Stimulated activated effector memory CD8-positive, alpha-beta T cell treated with anti-CD3 and anti-CD28 coated beads, Interleukin-12 subunit alpha, Interleukin-12 subunit beta, amount 100 ng/mL, for 72 hours (primary cell): ENCODE measurements at regions not wholly inside any gene's neighbourhood (a gene's known extent, or its start where the extent isn't known, plus 50 kb on each side); places are given as distances from the start of the nearest gene placed in this dataset.

Experiments used
- ATAC-seq: fragments of 150-1000 bp; cut with Tn5 transposase; 2 replicates; pipeline ENCODE4 v1.10.0; 2021
- DNase-seq, 2 donors: peaks; one replicate each; pipeline ENCODE4 v3.0.0; 2021 to 2022; ENCODE audit warnings: low spot score in 2 of 2
- H3K27ac Mint-ChIP-seq: one replicate; pipeline ENCODE4 v1.8.0; 2022; ENCODE audit warnings: mild to moderate bottlenecking, mixed read lengths
- H3K36me3 Mint-ChIP-seq: one replicate; pipeline ENCODE4 v1.8.0; 2022; ENCODE audit warnings: mild to moderate bottlenecking, mixed read lengths
- H3K4me1 Mint-ChIP-seq: one replicate; pipeline ENCODE4 v1.8.0; 2022; ENCODE audit warnings: mixed read lengths
- H3K4me3 Mint-ChIP-seq: one replicate; pipeline ENCODE4 v1.8.0; 2022; ENCODE audit warnings: mild to moderate bottlenecking, mixed read lengths
- H3K9me3 Mint-ChIP-seq: one replicate; pipeline ENCODE4 v1.8.0; 2022; ENCODE audit warnings: mixed read lengths

DNA sequence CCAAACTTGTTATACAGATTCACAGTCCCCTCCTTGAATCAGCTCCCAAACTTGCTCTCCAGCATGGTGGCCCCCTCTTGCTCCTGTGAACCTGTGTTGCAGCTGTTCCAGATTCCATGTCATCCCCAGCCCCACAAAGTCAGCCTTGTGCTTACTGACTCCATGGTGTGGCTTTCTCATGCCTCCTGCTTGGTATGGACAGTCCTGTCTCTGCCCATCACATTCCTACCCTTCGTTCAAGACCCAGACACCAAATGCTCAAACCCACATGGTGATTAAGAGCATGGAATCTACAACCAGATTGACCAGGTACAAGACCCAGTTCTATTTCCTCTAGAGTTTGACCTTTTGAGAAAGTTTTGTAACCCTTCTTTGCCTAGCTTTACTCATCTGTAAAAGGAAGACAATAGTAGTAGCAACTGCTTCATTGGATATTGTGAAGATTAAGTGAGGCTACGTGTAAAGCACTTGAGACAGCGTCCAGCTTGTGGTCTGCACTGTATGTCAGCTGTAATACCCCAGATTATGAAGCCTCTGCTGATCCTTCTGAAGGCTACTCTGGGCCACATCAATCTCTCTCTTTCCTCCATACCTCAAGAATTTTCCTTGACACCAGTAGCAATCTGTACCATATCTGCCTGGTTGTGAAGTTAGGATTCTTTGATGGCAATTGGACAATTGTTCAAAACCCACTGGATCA is 146.4 kb upstream of the HAAO start:
- Mint-ChIP-seq H3K9me3 (no peaks in the 10 kb centered on the region), H3K4me1 (peaks cover 2% of the 10 kb centered on the region), H3K36me3 (no peaks in the 10 kb centered on the region), H3K27ac (no peak overlapping the region), H3K4me3 (no peak overlapping the region)
- DNase-seq (no peak), ATAC-seq (no peak)

DNA sequence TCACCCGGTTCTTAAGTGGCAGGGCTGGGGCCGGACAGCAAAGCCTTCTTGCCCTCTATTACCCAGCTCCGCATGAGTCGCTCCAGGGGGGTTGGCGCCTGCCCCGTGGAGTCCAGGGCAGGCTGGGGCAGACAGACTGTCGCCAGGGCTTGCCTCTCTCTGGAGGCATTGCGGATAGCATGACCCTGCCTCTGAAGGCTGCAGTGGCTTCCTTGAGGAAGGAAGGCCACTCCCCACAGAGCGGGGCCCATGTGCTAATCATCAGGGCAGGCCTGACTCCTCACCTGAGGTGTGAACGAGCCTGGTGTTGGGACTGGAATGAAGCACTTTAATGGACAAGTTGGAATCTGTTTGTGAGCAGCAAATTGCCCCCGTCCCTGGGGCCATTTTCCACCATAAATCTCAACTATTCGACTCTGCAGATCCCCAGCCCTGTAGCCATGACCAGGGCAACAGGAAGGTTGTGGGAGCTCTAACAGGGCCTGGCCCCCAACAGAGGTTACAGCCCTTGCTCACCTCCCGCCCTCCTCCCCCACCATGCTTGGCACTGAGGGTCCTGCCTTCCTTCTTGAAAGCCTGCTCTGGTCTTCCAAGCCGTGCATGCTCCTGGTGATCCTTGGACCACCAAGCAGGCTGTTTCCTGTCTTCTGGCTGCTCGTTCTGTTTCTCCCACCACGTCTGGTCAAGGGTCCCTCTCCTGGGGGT is 144.9 kb upstream of the HAAO start:
- no peaks in the 10 kb centered on the region for H3K36me3 Mint-ChIP-seq
- H3K27ac Mint-ChIP-seq = no peak overlapping the region
- H3K4me1 Mint-ChIP-seq = peaks cover 5% of the 10 kb centered on the region
- no peak for DNase-seq
- no peak overlapping the region for H3K4me3 Mint-ChIP-seq
- H3K9me3 Mint-ChIP-seq = no peaks in the 10 kb centered on the region
- no peak for ATAC-seq

DNA sequence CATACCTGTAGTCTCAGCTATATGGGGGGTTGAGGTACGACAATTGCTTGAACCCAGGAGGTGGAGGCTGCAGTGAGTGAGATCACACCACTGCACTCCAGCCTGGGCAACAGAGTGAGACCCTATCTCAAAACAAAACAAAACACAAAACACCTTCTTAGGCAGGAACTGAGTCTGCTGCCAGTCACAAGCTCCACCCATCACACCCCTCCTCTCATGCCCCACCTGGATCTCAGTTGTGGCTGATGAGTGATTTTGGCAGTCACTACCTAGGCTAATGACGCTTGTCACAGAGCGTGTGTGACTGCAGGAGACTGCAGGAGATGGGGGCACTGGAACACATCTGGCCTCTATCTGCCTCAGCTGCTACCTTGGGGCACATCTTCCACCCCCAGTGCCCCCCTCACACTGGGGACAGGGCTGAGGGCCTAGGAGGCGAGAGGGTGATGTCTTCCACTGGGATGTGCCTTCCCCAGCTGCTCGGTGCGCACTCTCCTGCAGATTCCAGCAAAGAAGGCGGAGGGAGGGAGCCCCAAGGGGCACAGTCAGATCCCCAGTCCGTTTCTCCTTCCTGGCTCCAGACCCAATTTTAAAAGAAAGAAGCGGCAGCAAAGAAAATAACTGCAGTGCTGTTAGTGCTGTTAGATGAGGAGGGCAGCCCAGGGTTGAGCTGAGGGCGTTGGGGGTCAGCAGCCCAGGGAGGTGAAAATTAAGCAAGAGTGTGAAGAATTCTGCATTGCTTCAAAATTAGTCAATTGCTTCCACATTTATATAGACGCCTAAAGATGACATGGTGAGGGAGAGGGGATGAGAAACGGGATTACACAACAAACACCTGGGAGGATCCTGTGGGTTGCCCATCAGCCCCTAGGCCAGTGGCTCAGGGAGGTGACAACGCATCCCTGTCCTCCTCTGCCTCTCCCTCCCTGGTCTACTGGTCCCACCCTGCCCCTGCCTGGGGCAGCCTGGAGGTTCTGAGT is 143.6 kb upstream of the HAAO start:
- no peak overlapping the region for H3K4me3 Mint-ChIP-seq
- H3K27ac Mint-ChIP-seq = no peak overlapping the region
- ATAC-seq (peak; percentile 70), DNase-seq (no peak)
- H3K4me1 Mint-ChIP-seq = peaks cover 5% of the 10 kb centered on the region
- H3K9me3 Mint-ChIP-seq = no peaks in the 10 kb centered on the region
- no peaks in the 10 kb centered on the region for H3K36me3 Mint-ChIP-seq

- Mint-ChIP-seq H3K4me3 (no peak overlapping the region), H3K36me3 (no peaks in the 10 kb centered on the region), H3K9me3 (no peaks in the 10 kb centered on the region), H3K27ac (no peak overlapping the region), H3K4me1 (peaks cover 5% of the 10 kb centered on the region)
- ATAC-seq = no peak
- no peak for DNase-seq
These were observed 142.3 kb upstream of the HAAO start for GRCh38 chr2:42934580-42935186.

DNA sequence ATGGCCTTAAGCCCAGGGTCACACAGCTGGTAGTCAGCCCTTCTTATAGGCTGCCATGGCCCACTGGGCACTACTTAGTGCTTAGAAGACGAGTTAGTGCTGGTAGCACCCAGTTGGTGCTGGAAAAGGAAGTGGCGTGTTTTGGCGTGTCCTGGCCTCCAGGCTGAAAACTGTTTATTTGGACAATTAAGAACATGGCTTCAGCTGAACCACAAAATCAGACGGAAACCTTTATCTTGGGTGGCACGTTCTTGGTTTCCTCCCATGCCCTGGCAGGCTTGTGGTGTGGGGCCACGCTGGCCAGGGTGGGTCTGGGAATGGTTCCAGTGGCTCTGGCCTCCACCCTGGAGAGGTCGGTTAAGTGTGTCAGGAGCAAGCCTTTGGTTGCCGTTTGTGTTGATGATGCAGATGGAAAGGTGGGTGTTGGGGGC is 141.5 kb upstream of the HAAO start:
- DNase-seq (no peak), ATAC-seq (no peak)
- Mint-ChIP-seq H3K4me1 (peaks cover 5% of the 10 kb centered on the region), H3K27ac (no peak overlapping the region), H3K36me3 (no peaks in the 10 kb centered on the region), H3K4me3 (no peak overlapping the region), H3K9me3 (no peaks in the 10 kb centered on the region)

GRCh38 chr2:42932271-42933151 is 140.1 kb upstream of the HAAO start:
- H3K27ac Mint-ChIP-seq = no peak overlapping the region
- H3K36me3 Mint-ChIP-seq = no peaks in the 10 kb centered on the region
- H3K4me1 Mint-ChIP-seq = peaks cover 5% of the 10 kb centered on the region
- ATAC-seq (no peak), DNase-seq (no peak)
- no peaks in the 10 kb centered on the region for H3K9me3 Mint-ChIP-seq
- no peak overlapping the region for H3K4me3 Mint-ChIP-seq

DNA sequence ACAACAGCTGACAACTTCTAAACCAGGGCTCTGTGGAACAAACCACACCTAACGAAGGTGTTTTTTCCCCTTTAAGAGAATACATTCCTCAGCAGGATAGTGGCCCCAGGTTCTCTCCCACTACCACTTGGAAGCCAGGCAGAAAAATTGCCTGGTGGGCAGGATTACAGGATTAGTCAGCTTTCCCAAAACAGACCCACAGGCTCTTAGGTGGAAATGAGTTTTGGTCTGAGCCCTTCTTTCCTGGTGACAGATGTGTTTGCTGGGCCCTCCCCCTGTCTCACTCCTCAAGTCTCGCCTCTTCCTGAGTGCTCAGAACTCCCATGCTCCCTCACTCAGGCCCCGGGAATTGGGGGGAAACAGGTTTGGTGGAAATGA is 139.4 kb upstream of the HAAO start:
- ATAC-seq (no peak), DNase-seq (no peak)
- H3K9me3 Mint-ChIP-seq = no peaks in the 10 kb centered on the region
- H3K27ac Mint-ChIP-seq = no peak overlapping the region
- H3K36me3 Mint-ChIP-seq = no peaks in the 10 kb centered on the region
- H3K4me1 Mint-ChIP-seq = peaks cover 5% of the 10 kb centered on the region
- H3K4me3 Mint-ChIP-seq = no peak overlapping the region

- no peak overlapping the region for H3K4me3 Mint-ChIP-seq
These were observed 138.9 kb upstream of the HAAO start for GRCh38 chr2:42931146-42931817.

GRCh38 chr2:42930025-42930581 is 137.7 kb upstream of the HAAO start:
- Mint-ChIP-seq H3K4me1 (peaks cover 5% of the 10 kb centered on the region), H3K9me3 (no peaks in the 10 kb centered on the region), H3K36me3 (no peaks in the 10 kb centered on the region), H3K4me3 (no peak overlapping the region), H3K27ac (no peak overlapping the region)
- DNase-seq (no peak), ATAC-seq (no peak)

More at GRCh38 chr2:42931146-42931817, 138.9 kb upstream of the HAAO start:
- Mint-ChIP-seq H3K36me3 (no peaks in the 10 kb centered on the region), H3K27ac (no peak overlapping the region), H3K9me3 (no peaks in the 10 kb centered on the region), H3K4me1 (peaks cover 5% of the 10 kb centered on the region)
- DNase-seq (no peak), ATAC-seq (no peak)

DNA sequence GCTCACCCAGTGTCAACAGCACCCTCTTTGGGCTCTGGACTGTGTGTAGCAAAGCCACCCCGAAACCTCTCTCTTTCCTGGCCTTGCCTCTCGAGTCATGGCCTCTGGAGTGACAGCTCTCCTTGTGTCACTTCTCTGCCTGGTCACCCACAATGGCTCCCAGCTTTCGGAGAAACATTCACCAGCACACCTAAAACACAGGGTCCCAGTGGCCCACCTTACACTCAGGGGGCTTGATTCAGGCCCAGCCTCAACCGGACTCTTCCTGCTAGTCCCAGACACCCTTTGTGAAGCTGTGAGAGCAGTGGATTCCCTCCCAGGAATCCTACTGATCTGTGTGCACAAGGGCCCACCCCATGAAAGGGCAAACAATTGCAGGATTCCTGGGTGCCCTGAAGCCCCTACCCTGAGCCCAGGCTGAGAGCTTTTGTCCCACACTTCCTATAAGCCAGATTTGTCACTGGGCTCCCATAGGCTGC is 137.2 kb upstream of the HAAO start:
- no peaks in the 10 kb centered on the region for H3K9me3 Mint-ChIP-seq
- no peaks in the 10 kb centered on the region for H3K36me3 Mint-ChIP-seq
- ATAC-seq (no peak), DNase-seq (no peak)
- H3K4me1 Mint-ChIP-seq = peaks cover 5% of the 10 kb centered on the region
- no peak overlapping the region for H3K4me3 Mint-ChIP-seq
- H3K27ac Mint-ChIP-seq = no peak overlapping the region

DNA sequence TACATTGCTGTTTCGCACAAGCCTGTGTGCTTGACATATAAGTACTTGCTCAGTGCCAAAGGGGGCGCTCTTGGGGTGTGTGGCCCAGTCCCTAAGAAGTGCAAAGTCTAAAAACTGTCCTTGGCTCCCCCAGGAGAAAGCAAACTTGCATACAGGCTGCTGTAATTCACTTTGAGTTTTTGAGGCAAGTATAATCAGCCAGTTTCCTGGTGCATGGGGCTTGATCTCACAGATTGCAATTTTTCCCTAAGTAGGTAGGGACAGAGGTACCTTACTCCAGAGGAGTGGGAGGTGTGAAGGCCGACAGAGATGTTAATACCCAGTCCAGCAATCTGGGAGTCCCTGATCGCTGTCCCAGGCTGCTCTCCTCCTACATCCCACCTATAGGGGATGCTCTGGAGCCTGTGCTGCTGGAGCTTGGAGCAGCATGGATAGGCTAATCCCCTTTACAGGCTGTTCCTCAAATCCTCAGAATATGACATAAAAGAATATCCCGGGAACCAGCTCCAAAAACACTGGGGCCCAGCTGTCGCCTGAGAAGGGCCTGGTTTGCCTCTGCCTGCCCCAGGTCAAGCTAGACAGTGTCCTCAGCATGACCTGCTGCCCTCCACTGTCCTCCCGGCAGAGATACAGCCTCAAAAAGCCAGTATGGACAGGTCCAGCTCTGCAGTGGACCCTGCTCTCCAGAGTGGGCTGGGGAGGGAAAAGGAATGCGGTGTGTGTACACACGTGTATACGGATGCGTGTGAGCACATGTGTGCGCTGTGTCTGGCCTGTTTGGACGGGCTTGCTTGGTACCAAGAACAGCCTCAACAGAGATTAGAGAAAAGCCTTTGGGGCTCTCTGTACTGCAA is 136.5 kb upstream of the HAAO start:
- Mint-ChIP-seq H3K4me1 (peaks cover 4% of the 10 kb centered on the region), H3K9me3 (no peaks in the 10 kb centered on the region), H3K27ac (no peak overlapping the region), H3K36me3 (no peaks in the 10 kb centered on the region), H3K4me3 (no peak overlapping the region)
- no peak for ATAC-seq
- no peak for DNase-seq

DNA sequence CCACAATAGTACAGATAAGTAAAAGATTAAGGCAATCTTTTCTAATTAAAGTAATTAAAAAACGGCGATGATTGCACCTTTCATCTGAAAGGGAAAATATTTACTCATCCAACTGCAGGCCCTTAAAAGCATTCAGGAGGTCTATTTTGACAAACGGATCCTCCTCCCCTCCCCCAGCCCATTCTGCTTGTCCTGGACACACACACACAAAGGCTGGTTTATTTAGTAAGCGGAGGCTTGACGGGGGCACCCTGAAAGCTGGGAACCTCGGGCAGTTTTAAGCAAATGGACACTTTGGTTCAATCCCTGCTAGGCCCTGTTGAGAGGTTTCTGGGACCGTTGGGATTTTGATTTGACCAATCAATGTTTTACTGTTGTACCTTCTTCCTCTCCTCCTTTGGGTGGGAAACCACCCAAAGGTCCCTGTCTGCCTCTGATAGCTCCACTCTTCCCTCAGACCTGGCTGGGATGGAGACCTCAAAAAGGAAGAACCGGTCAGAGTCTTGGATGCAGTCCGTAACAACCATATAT is 135.8 kb upstream of the HAAO start:
- no peaks in the 10 kb centered on the region for H3K36me3 Mint-ChIP-seq

More for the DNA sequence above, 135.8 kb upstream of the HAAO start:
- DNase-seq (no peak), ATAC-seq (no peak)
- H3K27ac Mint-ChIP-seq = no peak overlapping the region
- H3K4me3 Mint-ChIP-seq = no peak overlapping the region
- H3K9me3 Mint-ChIP-seq = no peaks in the 10 kb centered on the region
- H3K4me1 Mint-ChIP-seq = no peaks in the 10 kb centered on the region
